Fibroblast of pulmonary artery (primary cell): ENCODE measurements at regions not wholly inside any gene's neighbourhood (a gene's known extent, or its start where the extent isn't known, plus 50 kb on each side); places are given as distances from the start of the nearest gene placed in this dataset.

Source experiments
- DNase-seq: peaks from one replicate; pipeline ENCODE4 v3.0.0-alpha.2; 2010; ENCODE audit warnings: low read depth
- H3K4me3 ChIP-seq: replicated peaks from 2 replicates; pipeline ENCODE4 v1.5.1; 2011; ENCODE audit warnings: low read depth, mild to moderate bottlenecking, control low read depth, low read length, moderate library complexity
- CTCF ChIP-seq: IDR thresholded peaks from 2 replicates; pipeline ENCODE4 v1.5.1; 2011; ENCODE audit warnings: mild to moderate bottlenecking, control low read depth, low read length, inconsistent platforms; ENCODE audit errors: missing control alignments

- H3K4me3 ChIP-seq: no peak overlapping the region
- no peak for DNase-seq
- no peak for TF ChIP-seq CTCF
Measured at GRCh38 chr12:17108877-17109541, 503.0 kb upstream of the LMO3 start.

GRCh38 chr12:17104801-17105200 lies 498.8 kb upstream of the LMO3 start:
- no peak for DNase-seq
- no peak for TF ChIP-seq CTCF
- no peak overlapping the region for H3K4me3 ChIP-seq

GRCh38 chr12:17097674-17098073 lies 491.7 kb upstream of the LMO3 start:
- no peak for TF ChIP-seq CTCF
- H3K4me3 ChIP-seq: no peak overlapping the region
- peak; percentile 0 for DNase-seq

GRCh38 chr12:17084831-17085230 lies 478.9 kb upstream of the LMO3 start:
- DNase-seq: no peak
- no peak overlapping the region for H3K4me3 ChIP-seq
- no peak for TF ChIP-seq CTCF

GRCh38 chr12:17079251-17079909 lies 473.4 kb upstream of the LMO3 start:
- no peak for DNase-seq
- TF ChIP-seq CTCF: no peak
- H3K4me3 ChIP-seq: no peak overlapping the region

- no peak overlapping the region for H3K4me3 ChIP-seq
- no peak for DNase-seq
- TF ChIP-seq CTCF: no peak
Measured at GRCh38 chr12:17077594-17077993, 471.6 kb upstream of the LMO3 start.

GRCh38 chr12:17076811-17077210 lies 470.8 kb upstream of the LMO3 start:
- TF ChIP-seq CTCF: no peak
- DNase-seq: no peak
- H3K4me3 ChIP-seq: no peak overlapping the region
